CD4-positive, alpha-beta T cell (primary cell): ENCODE measurements at regions not wholly inside any gene's neighbourhood (a gene's known extent, or its start where the extent isn't known, plus 50 kb on each side); places are given as distances from the start of the nearest gene placed in this dataset.

Source experiments
- ATAC-seq: fragments of 200-7000 bp; cut with Tn5 transposase; one replicate; pipeline ENCODE4 v1.10.0; 2022; ENCODE audit warnings: mild to moderate bottlenecking; ENCODE audit not compliant: poor library complexity
- CTCF ChIA-PET: fragments of 350-600 bp; sonication (Branson Sonifier 250); formaldehyde crosslinking; loops from one replicate; lab custom pipeline; 2021; ENCODE audit warnings: antibody characterized with exemption, inconsistent platforms; lab: Charles Lee
- POLR2A ChIA-PET: fragments of 350-600 bp; sonication (Branson Sonifier 250); formaldehyde crosslinking; loops from one replicate; lab custom pipeline; 2021; ENCODE audit warnings: antibody characterized with exemption, inconsistent platforms; lab: Charles Lee
- DNase-seq, 14 experiments: peaks; one replicate each; pipeline ENCODE4 v3.0.0-alpha.2; 2013 to 2020; ENCODE audit warnings: mixed read lengths in 2 of 14
- H3K27ac ChIP-seq, 2 donors: one replicate each; pipeline versions ENCODE4 v1.5.1 to v1.7.0; 2013; ENCODE audit warnings: low read length in 2 of 2, low read depth in 1 of 2, mild to moderate bottlenecking in 1 of 2
- H3K27me3 ChIP-seq, 2 experiments: 1 replicate in 1 of 2; 2 replicates in 1 of 2; pipeline versions ENCODE4 v1.6.1 to v1.7.0; 2013; ENCODE audit warnings: low read length in 2 of 2, control low read depth in 1 of 2, mild to moderate bottlenecking in 1 of 2, moderate library complexity in 1 of 2; ENCODE audit not compliant: insufficient read depth in 2 of 2, control insufficient read depth in 1 of 2
- H3K36me3 ChIP-seq: one replicate; pipeline ENCODE4 v1.6.1; 2013; ENCODE audit warnings: low read length, control low read depth; ENCODE audit not compliant: insufficient read depth
- H3K4me1 ChIP-seq: one replicate; pipeline ENCODE4 v1.6.1; 2013; ENCODE audit warnings: low read length, control low read depth; ENCODE audit not compliant: insufficient read depth
- H3K4me3 ChIP-seq: one replicate; pipeline ENCODE4 v1.5.1; 2013; ENCODE audit warnings: mild to moderate bottlenecking, low read length, moderate library complexity
- H3K9me3 ChIP-seq, 2 experiments: 1 replicate in 1 of 2; 2 replicates in 1 of 2; pipeline versions ENCODE4 v1.6.1 to v1.7.0; 2013; ENCODE audit warnings: low read length in 2 of 2, mild to moderate bottlenecking in 2 of 2, control low read depth in 1 of 2, moderate library complexity in 1 of 2; ENCODE audit not compliant: control insufficient read depth in 1 of 2, insufficient read depth in 1 of 2
- H3K27ac Mint-ChIP-seq: one replicate; pipeline ENCODE4 v1.8.0; 2020; ENCODE audit warnings: mixed read lengths
- H3K27me3 Mint-ChIP-seq: one replicate; pipeline ENCODE4 v1.8.0; 2021; ENCODE audit warnings: mixed read lengths
- H3K36me3 Mint-ChIP-seq: one replicate; pipeline ENCODE4 v1.8.0; 2021; ENCODE audit warnings: low read depth, mixed read lengths
- H3K4me1 Mint-ChIP-seq: one replicate; pipeline ENCODE4 v1.8.0; 2021; ENCODE audit warnings: low read depth, mixed read lengths
- H3K4me3 Mint-ChIP-seq: one replicate; pipeline ENCODE4 v1.8.0; 2020; ENCODE audit warnings: mild to moderate bottlenecking, mixed read lengths
- H3K9me3 Mint-ChIP-seq: one replicate; pipeline ENCODE4 v1.8.0; 2020; ENCODE audit warnings: mixed read lengths
- intact Hi-C, 2 experiments: fragments of 100-400 bp; cut with DNase I in 1 of 2; cut with micrococcal nuclease in 1 of 2; formaldehyde crosslinking; loops; one replicate each; pipeline versions ENCODE4 v1.15.1 to v1.9.0; 2023 to 2025; cut with DNase I, micrococcal nuclease
- TF ChIP-seq, protein P1 (sequence below): fragments of 200-600 bp; IDR thresholded peaks from one replicate; pipeline ENCODE4 v1.8.0; 2022; ENCODE audit warnings: antibody characterized with exemption, mild to moderate bottlenecking

DNA sequence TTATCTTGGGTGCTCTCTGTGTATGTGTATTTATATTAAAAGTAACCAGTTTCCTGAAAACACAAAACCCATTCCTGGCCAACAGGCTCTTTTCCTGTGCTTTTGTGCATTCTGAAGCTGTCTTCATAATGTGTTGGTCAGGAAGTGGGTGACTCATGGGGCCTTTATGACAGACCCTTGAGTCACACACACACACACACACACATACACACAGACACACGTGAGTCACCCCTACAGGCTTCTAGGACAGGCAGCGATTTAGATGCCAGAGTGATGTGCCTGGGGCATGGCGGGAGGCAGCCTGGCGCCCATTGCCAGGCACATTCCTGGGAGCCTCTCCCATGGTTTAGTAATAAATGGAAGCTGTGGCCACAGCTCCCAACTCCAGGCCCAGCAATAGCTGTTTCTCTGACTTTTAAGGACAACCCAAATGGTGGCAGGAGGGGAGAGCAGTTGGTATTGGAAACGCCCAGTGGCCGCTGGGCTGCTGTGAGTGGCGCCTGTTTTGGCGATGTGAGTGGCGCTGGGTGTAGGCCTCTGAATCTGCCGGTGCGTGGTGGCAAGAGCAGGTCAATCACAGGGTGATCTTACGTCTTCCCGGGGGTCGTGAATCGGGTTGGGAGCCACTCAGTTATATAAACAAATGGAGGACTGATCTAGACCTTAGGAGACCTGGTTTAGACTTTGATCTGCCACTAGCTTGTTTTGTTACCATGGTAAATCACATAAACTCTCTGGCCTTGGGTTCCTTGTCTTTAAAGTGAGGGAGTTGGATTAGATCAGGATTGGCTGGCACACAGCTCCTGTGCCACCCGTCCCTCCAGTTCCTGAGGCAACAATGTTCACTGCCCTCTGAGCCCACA is 150.7 kb upstream of the DLX2 start:
- no peaks in the 10 kb centered on the region for H3K36me3 Mint-ChIP-seq
- POLR2A ChIA-PET, result no interaction called here
- no peaks in the 10 kb centered on the region for H3K4me1 Mint-ChIP-seq
- Histone ChIP-seq H3K4me1 (peaks cover 8% of the 10 kb centered on the region), H3K27ac (no peak overlapping the region), H3K27me3 (peaks cover 0 to 2% of the 10 kb centered on the region in 2 experiments), H3K4me3 (no peak overlapping the region), H3K36me3 (no peaks in the 10 kb centered on the region), H3K9me3 (no peaks in the 10 kb centered on the region)
- no peaks in the 10 kb centered on the region for H3K27me3 Mint-ChIP-seq
- H3K27ac Mint-ChIP-seq, result no peak overlapping the region
- TF ChIP-seq, protein P1, sequence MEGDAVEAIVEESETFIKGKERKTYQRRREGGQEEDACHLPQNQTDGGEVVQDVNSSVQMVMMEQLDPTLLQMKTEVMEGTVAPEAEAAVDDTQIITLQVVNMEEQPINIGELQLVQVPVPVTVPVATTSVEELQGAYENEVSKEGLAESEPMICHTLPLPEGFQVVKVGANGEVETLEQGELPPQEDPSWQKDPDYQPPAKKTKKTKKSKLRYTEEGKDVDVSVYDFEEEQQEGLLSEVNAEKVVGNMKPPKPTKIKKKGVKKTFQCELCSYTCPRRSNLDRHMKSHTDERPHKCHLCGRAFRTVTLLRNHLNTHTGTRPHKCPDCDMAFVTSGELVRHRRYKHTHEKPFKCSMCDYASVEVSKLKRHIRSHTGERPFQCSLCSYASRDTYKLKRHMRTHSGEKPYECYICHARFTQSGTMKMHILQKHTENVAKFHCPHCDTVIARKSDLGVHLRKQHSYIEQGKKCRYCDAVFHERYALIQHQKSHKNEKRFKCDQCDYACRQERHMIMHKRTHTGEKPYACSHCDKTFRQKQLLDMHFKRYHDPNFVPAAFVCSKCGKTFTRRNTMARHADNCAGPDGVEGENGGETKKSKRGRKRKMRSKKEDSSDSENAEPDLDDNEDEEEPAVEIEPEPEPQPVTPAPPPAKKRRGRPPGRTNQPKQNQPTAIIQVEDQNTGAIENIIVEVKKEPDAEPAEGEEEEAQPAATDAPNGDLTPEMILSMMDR, result no peak
- intact Hi-C loops, result no loop called here
- CTCF ChIA-PET, result interaction anchor here (0.6 kb wide), 1 partner anchor 1761 kb away, joined by 3 read pairs; no protein-coding TSS in a partner anchor
- no peak overlapping the region for H3K4me3 Mint-ChIP-seq
- H3K9me3 Mint-ChIP-seq, result no peaks in the 10 kb centered on the region
- DNase-seq, result peak in 10 of 14 experiments; percentile 6 to 74 (median 47)
- no peak for ATAC-seq

DNA sequence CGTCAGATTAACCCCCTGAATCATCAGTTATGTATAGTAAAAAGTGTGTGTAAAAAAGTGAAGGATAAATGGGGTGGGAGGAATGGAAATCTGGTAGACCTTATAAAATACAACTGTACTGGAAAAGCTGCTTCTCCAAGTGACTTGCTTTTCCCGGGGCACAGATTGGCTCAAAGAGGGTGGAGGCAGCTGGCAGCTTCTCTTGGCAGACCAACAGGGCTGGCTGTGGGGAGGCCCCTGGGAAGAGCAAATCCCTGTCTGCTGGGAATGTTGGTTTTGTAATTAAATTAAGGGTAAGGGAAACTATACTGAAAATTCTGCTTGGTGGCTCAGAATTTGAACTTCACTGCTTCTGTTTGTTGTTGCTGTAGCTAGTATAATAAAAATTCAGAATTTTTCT is 154.2 kb upstream of the DLX2 start:
- no peak for ATAC-seq
- Mint-ChIP-seq H3K4me3 (no peak overlapping the region), H3K27ac (no peak overlapping the region), H3K27me3 (no peaks in the 10 kb centered on the region), H3K36me3 (no peaks in the 10 kb centered on the region), H3K4me1 (no peaks in the 10 kb centered on the region), H3K9me3 (no peaks in the 10 kb centered on the region)
- TF ChIP-seq, protein P1, result no peak
- H3K4me3 ChIP-seq, result no peak overlapping the region
- H3K27me3 ChIP-seq, result peaks cover 0 to 2% of the 10 kb centered on the region in 2 experiments
- intact Hi-C loops, result no loop called here
- DNase-seq, result no peak
- H3K36me3 ChIP-seq, result no peaks in the 10 kb centered on the region
- CTCF ChIA-PET, result no interaction called here
- no peak overlapping the region for H3K27ac ChIP-seq
- no peaks in the 10 kb centered on the region for H3K9me3 ChIP-seq
- POLR2A ChIA-PET, result no interaction called here
- H3K4me1 ChIP-seq, result peaks cover 8% of the 10 kb centered on the region

DNA sequence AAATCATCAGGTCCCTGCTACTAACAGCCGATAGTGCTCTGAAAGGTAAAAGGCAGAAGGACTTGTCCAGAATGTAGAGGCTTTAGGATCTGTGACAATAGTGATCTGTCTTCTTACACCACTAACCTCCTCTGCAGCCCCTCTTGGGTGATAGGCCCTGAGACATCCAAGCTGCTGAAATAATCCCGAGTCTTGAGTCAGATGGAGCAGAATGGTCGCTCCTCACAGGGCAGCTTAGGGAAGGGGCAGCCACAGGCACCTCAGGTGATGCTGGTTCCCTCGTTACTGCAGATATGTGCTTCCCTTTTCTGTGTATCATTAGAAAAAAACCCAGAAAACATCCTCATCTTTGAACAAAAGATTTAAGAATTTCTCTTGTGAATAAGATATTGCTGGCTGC is 157.1 kb upstream of the DLX2 start:
- intact Hi-C loops, result no loop called here

More for the DNA sequence above, 157.1 kb upstream of the DLX2 start:
- no peaks in the 10 kb centered on the region for H3K9me3 ChIP-seq
- H3K27me3 ChIP-seq, result no peaks in the 10 kb centered on the region
- no peaks in the 10 kb centered on the region for H3K27me3 Mint-ChIP-seq
- no peaks in the 10 kb centered on the region for H3K4me1 ChIP-seq
- ChIA-PET POLR2A (no interaction called here), CTCF (no interaction called here)
- H3K27ac Mint-ChIP-seq, result no peak overlapping the region
- no peak overlapping the region for H3K4me3 ChIP-seq
- no peak for ATAC-seq
- TF ChIP-seq, protein P1, result no peak
- H3K36me3 Mint-ChIP-seq, result no peaks in the 10 kb centered on the region
- H3K36me3 ChIP-seq, result no peaks in the 10 kb centered on the region
- H3K9me3 Mint-ChIP-seq, result peaks cover 4% of the 10 kb centered on the region
- H3K27ac ChIP-seq, result no peak overlapping the region
- H3K4me1 Mint-ChIP-seq, result no peaks in the 10 kb centered on the region
- H3K4me3 Mint-ChIP-seq, result no peak overlapping the region
- DNase-seq, result no peak
